Peyer's patch (tissue), 4 donors: ENCODE measurements at regions not wholly inside any gene's neighbourhood (a gene's known extent, or its start where the extent isn't known, plus 50 kb on each side); places are given as distances from the start of the nearest gene placed in this dataset.

Experiments
- POLR2A ChIP-seq, 2 donors: fragments of 450-650 bp; IDR thresholded peaks; one replicate each; pipeline ENCODE4 v1.5.1; 2017; ENCODE audit warnings: antibody characterized with exemption in 2 of 2, mild to moderate bottlenecking in 2 of 2, moderate library complexity in 2 of 2
- TF ChIP-seq, protein P1 (sequence below), 6 experiments: fragments of 450-650 bp in 4 of 6; fragments of 200-600 bp in 2 of 6; sonication (generic) in 1 of 6; IDR thresholded peaks; one replicate each; pipeline ENCODE4 v1.5.1; 2017 to 2019; ENCODE audit warnings: antibody characterized with exemption in 6 of 6, mild to moderate bottlenecking in 3 of 6, moderate library complexity in 1 of 6

DNA sequence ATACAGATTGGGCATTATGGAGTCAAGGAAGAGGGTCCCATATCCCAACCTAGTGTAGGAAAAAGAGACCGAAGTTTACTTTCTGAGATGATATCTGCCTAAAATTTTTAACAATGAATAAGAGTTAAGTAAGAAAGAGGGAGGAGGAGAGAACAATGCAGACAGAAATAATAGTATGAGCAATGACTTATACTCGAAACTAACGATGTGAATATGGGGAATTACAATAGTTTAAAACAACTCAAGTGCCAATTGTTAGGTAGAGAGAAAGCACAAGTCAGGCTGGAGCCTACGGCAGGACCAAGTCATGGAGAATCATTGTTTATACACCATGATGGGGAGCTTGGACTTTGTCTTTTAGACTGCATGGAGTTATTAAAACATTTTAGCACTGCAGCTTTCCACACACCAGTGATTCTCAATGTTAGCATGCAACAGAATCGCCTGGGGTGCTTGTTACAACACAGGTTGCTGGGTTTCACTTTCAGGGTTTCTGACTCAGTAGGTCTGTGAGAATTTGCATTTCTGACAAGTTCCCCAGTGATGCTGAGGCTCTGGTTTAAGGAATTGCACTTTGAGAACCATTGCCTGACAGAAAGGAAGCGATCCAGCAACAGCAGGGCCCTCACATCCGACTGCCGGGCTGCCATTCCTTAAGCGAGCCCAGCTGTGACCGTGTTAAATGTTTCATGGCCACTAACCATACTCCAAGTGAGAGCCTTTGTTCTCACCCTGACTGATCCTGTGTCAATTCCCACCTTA, 511.2 kb downstream of the DCDC2C start:
- no peak for TF ChIP-seq POLR2A (IDR thresholded peaks at IDR 0.05)
- TF ChIP-seq, protein P1, sequence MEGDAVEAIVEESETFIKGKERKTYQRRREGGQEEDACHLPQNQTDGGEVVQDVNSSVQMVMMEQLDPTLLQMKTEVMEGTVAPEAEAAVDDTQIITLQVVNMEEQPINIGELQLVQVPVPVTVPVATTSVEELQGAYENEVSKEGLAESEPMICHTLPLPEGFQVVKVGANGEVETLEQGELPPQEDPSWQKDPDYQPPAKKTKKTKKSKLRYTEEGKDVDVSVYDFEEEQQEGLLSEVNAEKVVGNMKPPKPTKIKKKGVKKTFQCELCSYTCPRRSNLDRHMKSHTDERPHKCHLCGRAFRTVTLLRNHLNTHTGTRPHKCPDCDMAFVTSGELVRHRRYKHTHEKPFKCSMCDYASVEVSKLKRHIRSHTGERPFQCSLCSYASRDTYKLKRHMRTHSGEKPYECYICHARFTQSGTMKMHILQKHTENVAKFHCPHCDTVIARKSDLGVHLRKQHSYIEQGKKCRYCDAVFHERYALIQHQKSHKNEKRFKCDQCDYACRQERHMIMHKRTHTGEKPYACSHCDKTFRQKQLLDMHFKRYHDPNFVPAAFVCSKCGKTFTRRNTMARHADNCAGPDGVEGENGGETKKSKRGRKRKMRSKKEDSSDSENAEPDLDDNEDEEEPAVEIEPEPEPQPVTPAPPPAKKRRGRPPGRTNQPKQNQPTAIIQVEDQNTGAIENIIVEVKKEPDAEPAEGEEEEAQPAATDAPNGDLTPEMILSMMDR (IDR thresholded peaks at IDR 0.05): no peak
